Activated naive CD8-positive, alpha-beta T cell treated with anti-CD3 and anti-CD28 coated beads, Interleukin-2, amount 10 ng/mL, durations not matched to agents 7 days and 5 days (primary cell): ENCODE measurements at regions not wholly inside any gene's neighbourhood (a gene's known extent, or its start where the extent isn't known, plus 50 kb on each side); places are given as distances from the start of the nearest gene placed in this dataset.

Experiments
- ATAC-seq: fragments of 150-1000 bp; cut with Tn5 transposase; one replicate; pipeline ENCODE4 v1.10.0; 2021; ENCODE audit warnings: low read depth, moderate library complexity
- POLR2A ChIA-PET: fragments of 350-600 bp; sonication (Branson Sonifier 250); formaldehyde crosslinking; loops from one replicate; lab custom pipeline; 2021; ENCODE audit warnings: antibody characterized with exemption; lab: Charles Lee
- DNase-seq: peaks from one replicate; pipeline ENCODE4 v3.0.0; 2021
- H3K27ac Mint-ChIP-seq: one replicate; pipeline ENCODE4 v1.8.0; 2022; ENCODE audit warnings: mild to moderate bottlenecking, mixed read lengths
- H3K27me3 Mint-ChIP-seq: one replicate; pipeline ENCODE4 v1.8.0; 2022; ENCODE audit warnings: mild to moderate bottlenecking, moderate library complexity, mixed read lengths
- H3K36me3 Mint-ChIP-seq: one replicate; pipeline ENCODE4 v1.8.0; 2021; ENCODE audit warnings: mild to moderate bottlenecking, mixed read lengths
- H3K4me1 Mint-ChIP-seq: one replicate; pipeline ENCODE4 v1.8.0; 2021; ENCODE audit warnings: mixed read lengths
- H3K4me3 Mint-ChIP-seq: one replicate; pipeline ENCODE4 v1.8.0; 2022; ENCODE audit warnings: mild to moderate bottlenecking, moderate library complexity, mixed read lengths
- H3K9me3 Mint-ChIP-seq: one replicate; pipeline ENCODE4 v1.8.0; 2021; ENCODE audit warnings: mixed read lengths

DNA sequence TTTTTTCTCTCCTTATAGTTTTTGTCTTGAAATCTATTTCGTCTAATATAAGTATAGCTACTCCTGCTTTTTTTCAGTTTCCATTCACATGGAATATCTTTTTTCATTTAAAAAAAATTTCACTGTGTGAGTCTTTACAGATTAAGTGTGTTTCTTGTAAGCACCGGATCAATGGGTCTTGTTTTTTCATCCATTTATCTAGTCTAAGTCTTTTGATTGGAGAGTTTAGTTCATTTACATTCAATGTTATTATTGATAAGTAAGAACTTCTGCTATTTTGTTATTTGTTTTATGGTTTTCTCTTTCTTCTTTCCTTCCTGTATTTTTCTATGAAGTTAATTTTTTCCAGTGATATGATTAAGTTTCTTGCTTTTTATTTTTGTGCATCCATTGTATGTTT is 216.7 kb upstream of the CNTNAP2 start:
- H3K4me3 Mint-ChIP-seq: no peak overlapping the region
- H3K27me3 Mint-ChIP-seq: no peaks in the 10 kb centered on the region
- H3K4me1 Mint-ChIP-seq: no peaks in the 10 kb centered on the region
- peaks cover 2% of the 10 kb centered on the region for H3K9me3 Mint-ChIP-seq
- no peak overlapping the region for H3K27ac Mint-ChIP-seq
- no peak for ATAC-seq
- H3K36me3 Mint-ChIP-seq: no peaks in the 10 kb centered on the region
- DNase-seq: no peak
- POLR2A ChIA-PET: no interaction called here

DNA sequence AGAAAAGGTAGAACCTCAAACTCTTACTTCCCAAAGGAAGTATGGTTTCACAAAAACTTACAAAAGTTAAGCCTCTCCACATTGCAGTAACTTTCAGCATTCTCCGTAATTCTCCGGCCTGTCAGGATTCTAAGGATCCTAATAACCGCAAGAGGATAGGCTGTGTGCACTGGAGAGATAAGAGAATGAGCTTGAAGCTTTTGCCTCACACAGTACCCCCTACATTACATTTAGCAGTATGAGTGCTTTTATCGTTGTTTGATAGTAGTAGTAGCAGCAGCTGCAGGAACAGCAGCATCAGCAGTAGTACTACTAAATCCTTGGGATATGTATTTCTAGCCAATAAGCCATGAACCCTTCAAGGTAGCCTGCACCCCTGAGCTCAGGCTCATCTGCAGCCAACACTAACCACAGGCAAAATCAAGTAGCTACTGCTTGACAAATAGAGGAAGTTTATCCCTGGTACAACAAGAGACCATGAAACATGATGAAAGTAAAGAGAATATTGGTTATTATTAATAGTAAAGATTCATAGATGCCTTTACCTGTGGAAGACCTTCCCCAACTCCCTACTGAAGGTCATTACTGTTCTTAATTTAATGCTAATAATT is 222.6 kb upstream of the CNTNAP2 start:
- no peaks in the 10 kb centered on the region for H3K36me3 Mint-ChIP-seq
- no peaks in the 10 kb centered on the region for H3K4me1 Mint-ChIP-seq
- H3K9me3 Mint-ChIP-seq: peaks cover 4% of the 10 kb centered on the region
- ATAC-seq: no peak
- no peak overlapping the region for H3K4me3 Mint-ChIP-seq
- POLR2A ChIA-PET: no interaction called here
- no peak overlapping the region for H3K27ac Mint-ChIP-seq
- no peak for DNase-seq
- no peaks in the 10 kb centered on the region for H3K27me3 Mint-ChIP-seq

- H3K27me3 Mint-ChIP-seq: no peaks in the 10 kb centered on the region
- ATAC-seq (no peak), DNase-seq (no peak)
- no peak overlapping the region for H3K27ac Mint-ChIP-seq
- peaks cover 7% of the 10 kb centered on the region for H3K9me3 Mint-ChIP-seq
- POLR2A ChIA-PET: no interaction called here
- no peaks in the 10 kb centered on the region for H3K36me3 Mint-ChIP-seq
- H3K4me3 Mint-ChIP-seq: no peak overlapping the region
- H3K4me1 Mint-ChIP-seq: no peaks in the 10 kb centered on the region
These were observed 231.7 kb upstream of the CNTNAP2 start for GRCh38 chr7:145884716-145885514.

- H3K27me3 Mint-ChIP-seq: no peaks in the 10 kb centered on the region
- no peaks in the 10 kb centered on the region for H3K36me3 Mint-ChIP-seq
- no peak overlapping the region for H3K27ac Mint-ChIP-seq
- ATAC-seq: no peak
- peaks cover 6% of the 10 kb centered on the region for H3K9me3 Mint-ChIP-seq
- no peak for DNase-seq
- H3K4me3 Mint-ChIP-seq: no peak overlapping the region
- H3K4me1 Mint-ChIP-seq: no peaks in the 10 kb centered on the region
- POLR2A ChIA-PET: no interaction called here
These were observed 240.2 kb upstream of the CNTNAP2 start for GRCh38 chr7:145876376-145876775.

- no peak overlapping the region for H3K27ac Mint-ChIP-seq
- H3K27me3 Mint-ChIP-seq: no peaks in the 10 kb centered on the region
- peaks cover 1% of the 10 kb centered on the region for H3K9me3 Mint-ChIP-seq
- H3K4me1 Mint-ChIP-seq: no peaks in the 10 kb centered on the region
- no peak for DNase-seq
- no peak for ATAC-seq
- H3K4me3 Mint-ChIP-seq: no peak overlapping the region
- POLR2A ChIA-PET: no interaction called here
- H3K36me3 Mint-ChIP-seq: no peaks in the 10 kb centered on the region
These were observed 241.3 kb upstream of the CNTNAP2 start for GRCh38 chr7:145875267-145875666.

GRCh38 chr7:145868935-145869334 is 247.7 kb upstream of the CNTNAP2 start:
- Mint-ChIP-seq H3K36me3 (no peaks in the 10 kb centered on the region), H3K4me1 (no peaks in the 10 kb centered on the region), H3K27me3 (no peaks in the 10 kb centered on the region), H3K9me3 (peaks cover 10% of the 10 kb centered on the region), H3K27ac (no peak overlapping the region), H3K4me3 (no peak overlapping the region)
- POLR2A ChIA-PET: no interaction called here
- DNase-seq: no peak
- no peak for ATAC-seq

GRCh38 chr7:145862212-145862611 is 254.4 kb upstream of the CNTNAP2 start:
- Mint-ChIP-seq H3K4me3 (no peak overlapping the region), H3K4me1 (no peaks in the 10 kb centered on the region)
- POLR2A ChIA-PET: no interaction called here

DNA sequence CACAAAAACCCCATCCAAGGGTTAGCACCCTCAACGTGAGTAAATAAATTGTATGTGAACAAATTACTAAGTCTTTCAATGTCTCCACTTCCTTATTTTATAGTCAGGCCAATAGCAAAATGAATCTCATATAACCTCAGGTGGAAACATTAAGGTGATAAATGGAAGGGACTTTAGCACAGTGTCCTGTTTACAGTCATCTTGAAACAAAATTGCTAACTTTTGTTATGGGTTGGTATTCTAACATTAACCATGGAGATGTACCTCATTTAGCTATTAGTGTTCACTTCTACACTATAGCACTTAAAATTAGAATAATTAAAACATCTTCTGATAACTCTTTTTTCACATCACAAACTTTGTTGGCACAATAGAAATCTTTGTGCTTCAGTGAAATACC is 255.8 kb upstream of the CNTNAP2 start:
- no peaks in the 10 kb centered on the region for H3K4me1 Mint-ChIP-seq
- no peaks in the 10 kb centered on the region for H3K27me3 Mint-ChIP-seq
- H3K27ac Mint-ChIP-seq: no peak overlapping the region
- ATAC-seq: no peak
- no peak overlapping the region for H3K4me3 Mint-ChIP-seq
- POLR2A ChIA-PET: no interaction called here
- DNase-seq: no peak
- H3K9me3 Mint-ChIP-seq: peaks cover 2% of the 10 kb centered on the region
- no peaks in the 10 kb centered on the region for H3K36me3 Mint-ChIP-seq

More at GRCh38 chr7:145862212-145862611, 254.4 kb upstream of the CNTNAP2 start:
- no peak for DNase-seq
- no peak for ATAC-seq
- H3K27ac Mint-ChIP-seq: no peak overlapping the region
- peaks cover 5% of the 10 kb centered on the region for H3K9me3 Mint-ChIP-seq
- no peaks in the 10 kb centered on the region for H3K36me3 Mint-ChIP-seq
- H3K27me3 Mint-ChIP-seq: no peaks in the 10 kb centered on the region

GRCh38 chr7:145850636-145851035 is 266.0 kb upstream of the CNTNAP2 start:
- POLR2A ChIA-PET: no interaction called here
- Mint-ChIP-seq H3K9me3 (peaks cover 2% of the 10 kb centered on the region), H3K4me3 (no peak overlapping the region), H3K27ac (no peak overlapping the region), H3K4me1 (no peaks in the 10 kb centered on the region), H3K27me3 (no peaks in the 10 kb centered on the region), H3K36me3 (no peaks in the 10 kb centered on the region)
- DNase-seq: no peak
- no peak for ATAC-seq

DNA sequence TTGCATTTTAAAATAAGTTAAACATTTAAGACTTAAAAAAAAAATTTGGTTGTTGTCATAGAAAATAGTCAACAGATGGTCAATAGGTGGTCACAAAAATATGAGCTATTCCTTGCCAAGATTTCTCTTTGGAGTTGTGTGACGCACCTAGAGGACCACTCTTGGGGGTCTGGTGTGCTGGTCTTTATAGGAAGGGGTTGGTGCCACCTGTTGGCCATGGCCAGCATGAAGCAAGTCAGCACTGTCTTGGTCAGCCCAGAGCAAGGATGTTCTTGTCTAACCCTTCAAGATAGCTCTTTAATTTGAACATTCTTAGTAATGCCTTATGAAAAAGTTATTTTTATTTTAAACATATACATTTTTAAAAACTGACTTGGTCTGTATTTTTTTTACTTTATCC is 267.9 kb upstream of the CNTNAP2 start:
- no peaks in the 10 kb centered on the region for H3K36me3 Mint-ChIP-seq
- H3K4me1 Mint-ChIP-seq: no peaks in the 10 kb centered on the region
- ATAC-seq (no peak), DNase-seq (no peak)
- no peaks in the 10 kb centered on the region for H3K27me3 Mint-ChIP-seq
- POLR2A ChIA-PET: no interaction called here
- no peak overlapping the region for H3K4me3 Mint-ChIP-seq
- H3K9me3 Mint-ChIP-seq: peaks cover 2% of the 10 kb centered on the region
- no peak overlapping the region for H3K27ac Mint-ChIP-seq

GRCh38 chr7:145845345-145845744 is 271.3 kb upstream of the CNTNAP2 start:
- POLR2A ChIA-PET: no interaction called here
- Mint-ChIP-seq H3K4me3 (no peak overlapping the region), H3K36me3 (no peaks in the 10 kb centered on the region), H3K27me3 (no peaks in the 10 kb centered on the region), H3K9me3 (peaks cover 2% of the 10 kb centered on the region), H3K27ac (no peak overlapping the region), H3K4me1 (no peaks in the 10 kb centered on the region)
- DNase-seq (no peak), ATAC-seq (no peak)

DNA sequence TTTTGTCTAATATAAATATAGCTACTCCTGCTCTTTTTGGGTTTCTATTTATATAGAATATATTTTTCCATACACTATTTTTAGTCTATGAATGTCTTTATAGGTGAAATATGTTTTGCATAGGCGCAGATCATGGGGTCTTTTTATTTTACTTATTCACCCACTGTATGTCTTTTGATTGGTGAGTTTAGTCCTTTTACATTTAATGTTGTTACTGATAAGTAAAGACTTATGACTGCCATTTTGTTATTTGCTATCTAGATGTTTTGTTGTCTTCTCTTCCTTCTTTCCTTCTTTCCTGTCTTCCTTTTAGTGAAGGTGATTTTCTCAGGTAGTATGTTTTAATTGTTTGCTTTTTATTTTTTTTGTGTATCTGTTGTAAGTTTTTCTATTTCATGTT is 276.8 kb upstream of the CNTNAP2 start:
- no peak for DNase-seq
- Mint-ChIP-seq H3K9me3 (peaks cover 5% of the 10 kb centered on the region), H3K27ac (no peak overlapping the region), H3K27me3 (no peaks in the 10 kb centered on the region), H3K4me3 (no peak overlapping the region), H3K4me1 (no peaks in the 10 kb centered on the region), H3K36me3 (no peaks in the 10 kb centered on the region)
- ATAC-seq: no peak
- POLR2A ChIA-PET: no interaction called here

GRCh38 chr7:145831616-145832206 is 284.9 kb upstream of the CNTNAP2 start:
- Mint-ChIP-seq H3K27me3 (no peaks in the 10 kb centered on the region), H3K9me3 (peaks cover 5% of the 10 kb centered on the region), H3K36me3 (no peaks in the 10 kb centered on the region), H3K27ac (no peak overlapping the region), H3K4me3 (no peak overlapping the region), H3K4me1 (no peaks in the 10 kb centered on the region)
- POLR2A ChIA-PET: no interaction called here
- DNase-seq: no peak
- no peak for ATAC-seq

- Mint-ChIP-seq H3K27me3 (no peaks in the 10 kb centered on the region), H3K4me3 (no peak overlapping the region), H3K4me1 (no peaks in the 10 kb centered on the region), H3K9me3 (peaks cover 9% of the 10 kb centered on the region), H3K27ac (no peak overlapping the region), H3K36me3 (no peaks in the 10 kb centered on the region)
- no peak for DNase-seq
- no peak for ATAC-seq
- POLR2A ChIA-PET: no interaction called here
These were observed 298.9 kb upstream of the CNTNAP2 start for GRCh38 chr7:145817687-145818086.
